B cell (primary cell): ENCODE measurements at regions not wholly inside any gene's neighbourhood (a gene's known extent, or its start where the extent isn't known, plus 50 kb on each side); places are given as distances from the start of the nearest gene placed in this dataset.

Source experiments
- EZH2 ChIP-seq: IDR thresholded peaks from 2 replicates; pipeline ENCODE4 v1.6.1; 2012; ENCODE audit warnings: borderline replicate concordance, low read depth, mild to moderate bottlenecking, moderate library complexity, low read length; ENCODE audit not compliant: insufficient read depth, poor library complexity, severe bottlenecking
- TF ChIP-seq, protein P1 (sequence below): fragments of 200-600 bp; IDR thresholded peaks from one replicate; pipeline ENCODE4 v1.8.0; 2022; ENCODE audit warnings: antibody characterized with exemption, mild to moderate bottlenecking

DNA sequence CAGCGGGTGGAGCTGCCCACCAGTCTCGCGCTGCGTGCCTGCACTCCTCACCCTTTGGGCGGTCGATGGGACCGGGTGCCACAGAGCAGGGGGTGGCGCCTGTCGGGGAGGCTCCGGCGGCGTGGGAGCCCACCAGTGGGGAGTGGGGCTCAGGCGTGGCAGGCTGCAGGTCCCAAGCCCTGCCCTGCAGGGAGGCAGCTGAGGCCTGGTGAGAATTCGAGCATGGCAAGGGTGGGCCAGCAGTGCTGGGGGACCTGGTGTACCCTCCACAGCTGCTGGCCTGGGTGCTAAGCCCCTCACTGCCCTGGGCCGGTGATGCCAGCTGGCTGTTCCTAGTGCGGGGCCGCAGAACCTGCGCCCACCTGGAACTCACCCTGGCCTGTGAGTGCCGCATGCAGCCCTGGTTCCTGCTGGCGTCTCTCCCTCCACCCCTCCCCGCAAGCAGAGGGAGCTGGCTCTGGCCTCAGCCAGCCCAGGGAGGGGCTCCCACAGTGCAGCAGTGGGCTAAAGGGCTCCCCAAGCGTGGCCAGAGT is 746.6 kb upstream of the PABPC4L start:
- TF ChIP-seq, protein P1, sequence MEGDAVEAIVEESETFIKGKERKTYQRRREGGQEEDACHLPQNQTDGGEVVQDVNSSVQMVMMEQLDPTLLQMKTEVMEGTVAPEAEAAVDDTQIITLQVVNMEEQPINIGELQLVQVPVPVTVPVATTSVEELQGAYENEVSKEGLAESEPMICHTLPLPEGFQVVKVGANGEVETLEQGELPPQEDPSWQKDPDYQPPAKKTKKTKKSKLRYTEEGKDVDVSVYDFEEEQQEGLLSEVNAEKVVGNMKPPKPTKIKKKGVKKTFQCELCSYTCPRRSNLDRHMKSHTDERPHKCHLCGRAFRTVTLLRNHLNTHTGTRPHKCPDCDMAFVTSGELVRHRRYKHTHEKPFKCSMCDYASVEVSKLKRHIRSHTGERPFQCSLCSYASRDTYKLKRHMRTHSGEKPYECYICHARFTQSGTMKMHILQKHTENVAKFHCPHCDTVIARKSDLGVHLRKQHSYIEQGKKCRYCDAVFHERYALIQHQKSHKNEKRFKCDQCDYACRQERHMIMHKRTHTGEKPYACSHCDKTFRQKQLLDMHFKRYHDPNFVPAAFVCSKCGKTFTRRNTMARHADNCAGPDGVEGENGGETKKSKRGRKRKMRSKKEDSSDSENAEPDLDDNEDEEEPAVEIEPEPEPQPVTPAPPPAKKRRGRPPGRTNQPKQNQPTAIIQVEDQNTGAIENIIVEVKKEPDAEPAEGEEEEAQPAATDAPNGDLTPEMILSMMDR = no peak
- TF ChIP-seq EZH2 = no peak
